HL-60 (cell line): ENCODE measurements at regions not wholly inside any gene's neighbourhood (a gene's known extent, or its start where the extent isn't known, plus 50 kb on each side); places are given as distances from the start of the nearest gene placed in this dataset.
"Not testable (repeated sequence)": the region's sequence is repeated elsewhere in the genome, so short reads cannot be mapped to it uniquely, and the experiment has no call there.

Source experiments
- DNase-seq, 2 experiments: peaks; one replicate each; pipeline ENCODE4 v3.0.0-alpha.2; 2010 to 2020; ENCODE audit warnings: low read depth in 1 of 2, low spot score in 1 of 2
- H3K27ac ChIP-seq: fragments of 250-450 bp; sonication (Bioruptor Pico); replicated peaks from 2 replicates; pipeline ENCODE4 v1.5.1; 2020; ENCODE audit warnings: mild to moderate bottlenecking, moderate library complexity
- H3K27me3 ChIP-seq: fragments of 250-450 bp; sonication (Bioruptor Pico); 2 replicates; pipeline ENCODE4 v1.5.1; 2021; ENCODE audit warnings: mild to moderate bottlenecking, moderate library complexity; ENCODE audit not compliant: insufficient read depth, poor library complexity, severe bottlenecking
- H3K4me3 ChIP-seq: replicated peaks from 2 replicates; pipeline ENCODE4 v1.5.1; 2011; ENCODE audit warnings: mild to moderate bottlenecking, control low read depth, low read length; ENCODE audit not compliant: insufficient read depth
- CTCF ChIP-seq: IDR thresholded peaks from one replicate; pipeline ENCODE4 v1.5.1; 2011; ENCODE audit warnings: low read length, control low read depth, inconsistent platforms; ENCODE audit not compliant: insufficient read depth
- GABPA ChIP-seq: IDR thresholded peaks from 2 replicates; pipeline ENCODE4 v1.6.1; 2012; ENCODE audit warnings: low read depth
- POLR2AphosphoS5 ChIP-seq: IDR thresholded peaks from 2 replicates; pipeline ENCODE4 v1.6.1; 2012; ENCODE audit warnings: low read depth
- REST ChIP-seq: IDR thresholded peaks from 2 replicates; pipeline ENCODE4 v1.6.1; 2012; ENCODE audit warnings: low read depth; ENCODE audit not compliant: insufficient replicate concordance
- SPI1 ChIP-seq: IDR thresholded peaks from 2 replicates; pipeline ENCODE4 v1.6.1; 2012; ENCODE audit warnings: low read depth, mild to moderate bottlenecking, borderline replicate concordance

- DNase-seq, result no peak
- no peak for TF ChIP-seq CTCF
- TF ChIP-seq SPI1, result no peak
- TF ChIP-seq REST, result no peak
- TF ChIP-seq POLR2AphosphoS5, result no peak
- TF ChIP-seq GABPA, result no peak
- no peak overlapping the region for H3K4me3 ChIP-seq
- no peaks in the 10 kb centered on the region for H3K27me3 ChIP-seq
- H3K27ac ChIP-seq, result no peak overlapping the region
These were observed 74.3 kb upstream of the CCN2 start for GRCh38 chr6:132025468-132025867.

- DNase-seq, result no peak
- TF ChIP-seq POLR2AphosphoS5, result no peak
- no peak for TF ChIP-seq GABPA
- no peak for TF ChIP-seq SPI1
- TF ChIP-seq CTCF, result no peak
- no peak for TF ChIP-seq REST
- Histone ChIP-seq H3K27me3 (no peaks in the 10 kb centered on the region), H3K27ac (no peak overlapping the region), H3K4me3 (no peak overlapping the region)
These were observed 72.3 kb upstream of the CCN2 start for GRCh38 chr6:132023490-132023889.

DNA sequence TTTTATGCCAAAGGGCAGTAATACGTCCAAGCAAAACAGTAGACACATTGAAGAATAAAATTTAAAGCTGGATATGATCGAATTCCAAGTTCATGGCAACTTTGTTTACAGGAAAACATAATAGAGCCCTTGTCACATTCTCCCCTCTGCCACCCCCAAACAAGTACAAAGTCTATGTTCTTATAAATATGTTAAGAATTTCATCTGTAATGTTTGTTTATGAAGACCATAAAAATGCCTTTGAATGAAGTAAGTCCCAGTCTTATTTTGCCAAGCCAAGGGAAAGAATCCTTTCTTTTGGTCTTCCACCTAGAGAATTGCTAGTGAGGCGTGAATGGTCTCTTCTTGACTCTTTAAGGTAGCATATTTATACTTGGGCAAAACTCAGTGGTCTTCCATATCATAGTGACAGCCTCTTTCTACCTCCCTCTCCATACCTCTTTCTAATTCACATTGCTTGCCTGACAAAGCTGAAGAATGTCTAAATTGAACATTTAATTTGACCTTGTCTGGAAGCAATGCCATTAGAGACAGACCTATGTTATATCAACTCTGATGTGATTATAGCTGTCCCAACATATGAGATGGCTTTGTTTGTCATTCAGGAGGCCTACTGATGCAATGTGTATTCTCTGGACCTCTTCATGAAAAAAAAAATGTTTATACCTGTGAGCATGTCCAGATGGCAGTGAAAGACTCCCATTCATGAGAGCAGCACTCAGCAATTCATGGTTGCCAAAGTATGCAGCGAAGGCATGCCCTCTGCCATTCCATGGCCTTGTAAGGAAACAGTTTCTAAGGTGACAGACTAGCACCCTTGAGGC, 70.6 kb upstream of the CCN2 start:
- no peak for DNase-seq
- TF ChIP-seq POLR2AphosphoS5, result no peak
- Histone ChIP-seq H3K4me3 (no peak overlapping the region), H3K27me3 (no peaks in the 10 kb centered on the region), H3K27ac (no peak overlapping the region)

DNA sequence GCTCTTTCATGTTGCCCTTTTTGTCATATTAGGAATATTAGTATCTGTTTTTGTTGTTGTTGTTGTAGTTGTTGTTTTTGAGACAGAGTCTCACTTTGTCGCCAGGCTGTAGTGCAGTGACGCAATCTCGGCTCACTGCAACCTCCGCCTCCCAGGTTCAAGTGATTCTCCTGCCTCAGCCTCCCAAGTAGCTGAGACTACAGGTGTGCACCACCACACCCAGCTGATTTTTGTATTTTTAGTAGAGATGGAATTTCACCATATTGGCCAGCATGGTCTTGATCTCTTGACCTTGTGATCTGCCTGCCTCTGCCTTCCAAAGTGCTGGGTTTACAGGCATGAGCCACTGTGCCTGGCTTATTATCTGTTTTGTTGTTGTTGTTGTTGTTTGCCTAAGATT, 69.7 kb upstream of the CCN2 start:
- not testable (repeated sequence) for DNase-seq, H3K27me3 ChIP-seq, H3K27ac ChIP-seq, H3K4me3 ChIP-seq

DNA sequence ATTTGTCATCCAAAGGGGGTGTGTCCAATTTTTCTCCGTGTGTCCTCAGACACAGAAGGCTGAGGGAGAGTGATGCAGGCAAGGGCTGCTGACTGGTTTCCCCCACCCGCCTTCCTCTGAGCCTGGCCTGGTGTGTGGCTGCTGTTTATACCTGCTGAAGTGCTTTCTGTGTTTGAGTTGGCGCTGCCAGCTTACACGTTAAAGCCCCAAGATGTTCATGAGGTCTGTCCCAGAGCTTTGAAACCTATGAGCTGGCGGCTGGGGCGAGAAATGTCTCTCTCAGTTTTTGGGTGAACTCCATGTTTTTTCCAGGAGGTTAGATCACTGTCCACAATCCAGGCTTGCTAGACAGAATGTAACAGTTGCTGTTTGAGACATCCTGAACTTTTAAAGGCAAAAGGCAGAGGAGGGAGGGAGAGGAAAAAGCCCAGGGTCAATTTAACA, 69.0 kb upstream of the CCN2 start:
- H3K27me3 ChIP-seq, result no peaks in the 10 kb centered on the region
- no peak overlapping the region for H3K27ac ChIP-seq
- no peak overlapping the region for H3K4me3 ChIP-seq
- DNase-seq, result no peak
- TF ChIP-seq GABPA (no peak), SPI1 (no peak), CTCF (no peak), REST (no peak), POLR2AphosphoS5 (no peak)
